HepG2 (cell line): ENCODE measurements at regions not wholly inside any gene's neighbourhood (a gene's known extent, or its start where the extent isn't known, plus 50 kb on each side); places are given as distances from the start of the nearest gene placed in this dataset.

Source experiments
- ATAC-seq: fragments of 200-7000 bp; cut with Tn5 transposase; 3 replicates; pipeline ENCODE4 v1.9.1; 2020; ENCODE audit warnings: mild to moderate bottlenecking, moderate library complexity
- BruUV-seq: library from RNA; stranded (reverse); fragments of 400-500 nt; replicated peaks from 2 replicates; lab custom pipeline; 2021; lab: Mats Ljungman, UMichigan
- CTCF ChIA-PET: fragments of 300-600 bp; formaldehyde crosslinking; extraction: SDS; loops from one replicate; lab custom pipeline; 2021; ENCODE audit warnings: low total read pairs, inconsistent platforms, low intra/inter-chr PET ratio; lab: Yijun Ruan, JAX
- POLR2A ChIA-PET: fragments of 350-600 bp; sonication (Branson Sonifier 250); formaldehyde crosslinking; loops from one replicate; lab custom pipeline; 2020; ENCODE audit warnings: antibody characterized with exemption, inconsistent platforms; lab: Yijun Ruan, JAX
- DNase-seq: peaks from one replicate; pipeline ENCODE4 v3.0.0-alpha.2; 2015; ENCODE audit warnings: low spot score
- FAIRE-seq: peaks from 3 replicates; lab custom pipeline; 2011; peaks lifted over from hg19 to GRCh38; lab: Jason Lieb, UNC
- H2AFZ ChIP-seq: one replicate; pipeline ENCODE4 v1.6.1; 2011; ENCODE audit warnings: low read length, inconsistent platforms
- H3K27ac ChIP-seq: fragments of 300-600 bp; 3 replicates; pipeline ENCODE4 v1.8.0; 2011; ENCODE audit warnings: mixed run types, mild to moderate bottlenecking, mixed read lengths, low read length, inconsistent platforms; ENCODE audit not compliant: insufficient read depth; ENCODE audit errors: extremely low read length
- H3K27me3 ChIP-seq, 2 experiments: fragments of 200-600 bp in 1 of 2; 2 replicates in 1 of 2; 3 replicates in 1 of 2; pipeline versions ENCODE4 v1.6.0 to v1.8.0; 2011; ENCODE audit warnings: low read length in 2 of 2, mild to moderate bottlenecking in 2 of 2, moderate library complexity in 2 of 2, inconsistent platforms in 1 of 2; ENCODE audit not compliant: insufficient read depth in 2 of 2, control insufficient read depth in 1 of 2
- H3K36me3 ChIP-seq, 2 experiments: fragments of 200-600 bp in 1 of 2; replicated peaks in 1 of 2; 2 replicates in 1 of 2; 3 replicates in 1 of 2; pipeline versions ENCODE4 v1.5.1 to v1.8.0; 2011; ENCODE audit warnings: low read length in 2 of 2, inconsistent platforms in 1 of 2; ENCODE audit not compliant: insufficient read depth in 2 of 2, control insufficient read depth in 1 of 2
- H3K4me1 ChIP-seq: 2 replicates; pipeline ENCODE4 v1.5.1; 2012; ENCODE audit warnings: low read length, inconsistent platforms; ENCODE audit not compliant: insufficient read depth
- H3K4me2 ChIP-seq: 2 replicates; pipeline ENCODE4 v1.6.0; 2011; ENCODE audit warnings: low read depth, low read length, inconsistent platforms
- H3K4me3 ChIP-seq, 3 experiments: fragments of 200-600 bp in 1 of 3; sonication (generic), shearing (Covaris generic) in 1 of 3; replicated peaks in 1 of 3; 2 replicates each; pipeline ENCODE4 v1.5.1; 2011 to 2016; ENCODE audit warnings: low read length in 3 of 3, inconsistent platforms in 2 of 3, low read depth in 2 of 3, mild to moderate bottlenecking in 2 of 3, control low read depth in 1 of 3, mixed read lengths in 1 of 3; ENCODE audit not compliant: insufficient read depth in 1 of 3
- H3K79me2 ChIP-seq: one replicate; pipeline ENCODE4 v1.6.1; 2011; ENCODE audit warnings: low read length, inconsistent platforms; ENCODE audit not compliant: insufficient read depth
- H3K9ac ChIP-seq: 2 replicates; pipeline ENCODE4 v1.6.0; 2011; ENCODE audit warnings: mild to moderate bottlenecking, low read depth, low read length, inconsistent platforms; ENCODE audit not compliant: insufficient read depth
- H3K9me3 ChIP-seq: 2 replicates; pipeline ENCODE4 v1.5.1; 2012; ENCODE audit warnings: mild to moderate bottlenecking, low read length
- H4K20me1 ChIP-seq: 2 replicates; pipeline ENCODE4 v1.6.0; 2011; ENCODE audit warnings: inconsistent platforms, mild to moderate bottlenecking, low read length, moderate library complexity; ENCODE audit not compliant: insufficient read depth
- GABPA ChIP-seq, 2 experiments: IDR thresholded peaks; 2 replicates each; pipeline ENCODE4 v1.6.1; 2011 to 2016; ENCODE audit warnings: low read depth in 2 of 2, low read length in 1 of 2, missing biosample characterization in 1 of 2, missing genetic modification characterization in 1 of 2
- MLLT10 ChIP-seq: sonication (generic); formaldehyde crosslinking; IDR thresholded peaks from 2 replicates; pipeline ENCODE4 v1.4.0; 2020; ENCODE audit warnings: missing genetic modification reagents
- WGBS: methylation state at CpG from one replicate; pipeline ENCODE4 v1.1.6; 2017; ENCODE audit warnings: low lambda C conversion rate; 5-methylcytosine and 5-hydroxymethylcytosine counted together
- in situ Hi-C: cut with HindIII; loops from 2 replicates; pipeline ENCODE4 v1.10.0; 2017; ENCODE audit warnings: low pct_unique_long_range_greater_than_20kb; ENCODE audit not compliant: extremely low pct_ligation_motif_present
- intact Hi-C: fragments of 100-400 bp; cut with micrococcal nuclease; formaldehyde crosslinking; loops from one replicate; pipeline ENCODE4 v1.10.0; 2022; ENCODE audit not compliant: unreplicated experiment
- TF ChIP-seq, protein P1 (sequence below): sonication (generic); formaldehyde crosslinking; IDR thresholded peaks from 2 replicates; pipeline ENCODE4 v1.8.0; 2022; ENCODE audit warnings: mild to moderate bottlenecking, missing genetic modification reagents
- TF ChIP-seq, protein P2 (sequence below): sonication (generic); formaldehyde crosslinking; IDR thresholded peaks from 2 replicates; pipeline ENCODE4 v1.5.1; 2020; ENCODE audit warnings: mild to moderate bottlenecking, missing genetic modification reagents, borderline replicate concordance
- TF ChIP-seq, protein P3 (sequence below): sonication (generic); formaldehyde crosslinking; IDR thresholded peaks from 2 replicates; pipeline ENCODE4 v1.4.0; 2020; ENCODE audit warnings: missing genetic modification reagents, borderline replicate concordance

DNA sequence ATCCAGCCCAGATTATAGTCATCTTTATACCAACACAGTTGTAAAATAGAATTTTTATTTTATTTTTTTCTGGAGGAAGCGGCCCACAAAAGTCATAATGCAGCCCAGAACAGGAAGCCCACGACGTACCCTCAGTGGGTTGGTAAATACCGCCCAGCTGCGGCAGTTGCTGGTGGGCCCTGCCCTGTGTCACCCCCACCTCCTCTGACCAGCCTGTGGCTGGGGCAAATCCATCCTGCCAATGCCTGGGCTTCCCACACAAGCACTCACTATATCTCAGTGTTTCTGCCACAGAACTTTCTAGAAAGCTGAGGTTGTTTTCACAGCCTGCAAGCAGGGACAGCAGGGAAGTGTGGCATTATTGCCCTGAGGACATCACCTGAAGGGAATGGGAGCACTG lies 171.4 kb upstream of the GSC start (continued):
- TF ChIP-seq, protein P1, sequence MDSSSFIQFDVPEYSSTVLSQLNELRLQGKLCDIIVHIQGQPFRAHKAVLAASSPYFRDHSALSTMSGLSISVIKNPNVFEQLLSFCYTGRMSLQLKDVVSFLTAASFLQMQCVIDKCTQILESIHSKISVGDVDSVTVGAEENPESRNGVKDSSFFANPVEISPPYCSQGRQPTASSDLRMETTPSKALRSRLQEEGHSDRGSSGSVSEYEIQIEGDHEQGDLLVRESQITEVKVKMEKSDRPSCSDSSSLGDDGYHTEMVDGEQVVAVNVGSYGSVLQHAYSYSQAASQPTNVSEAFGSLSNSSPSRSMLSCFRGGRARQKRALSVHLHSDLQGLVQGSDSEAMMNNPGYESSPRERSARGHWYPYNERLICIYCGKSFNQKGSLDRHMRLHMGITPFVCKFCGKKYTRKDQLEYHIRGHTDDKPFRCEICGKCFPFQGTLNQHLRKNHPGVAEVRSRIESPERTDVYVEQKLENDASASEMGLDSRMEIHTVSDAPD (CRISPR knock-in tag), result no peak
- TF ChIP-seq, protein P2, sequence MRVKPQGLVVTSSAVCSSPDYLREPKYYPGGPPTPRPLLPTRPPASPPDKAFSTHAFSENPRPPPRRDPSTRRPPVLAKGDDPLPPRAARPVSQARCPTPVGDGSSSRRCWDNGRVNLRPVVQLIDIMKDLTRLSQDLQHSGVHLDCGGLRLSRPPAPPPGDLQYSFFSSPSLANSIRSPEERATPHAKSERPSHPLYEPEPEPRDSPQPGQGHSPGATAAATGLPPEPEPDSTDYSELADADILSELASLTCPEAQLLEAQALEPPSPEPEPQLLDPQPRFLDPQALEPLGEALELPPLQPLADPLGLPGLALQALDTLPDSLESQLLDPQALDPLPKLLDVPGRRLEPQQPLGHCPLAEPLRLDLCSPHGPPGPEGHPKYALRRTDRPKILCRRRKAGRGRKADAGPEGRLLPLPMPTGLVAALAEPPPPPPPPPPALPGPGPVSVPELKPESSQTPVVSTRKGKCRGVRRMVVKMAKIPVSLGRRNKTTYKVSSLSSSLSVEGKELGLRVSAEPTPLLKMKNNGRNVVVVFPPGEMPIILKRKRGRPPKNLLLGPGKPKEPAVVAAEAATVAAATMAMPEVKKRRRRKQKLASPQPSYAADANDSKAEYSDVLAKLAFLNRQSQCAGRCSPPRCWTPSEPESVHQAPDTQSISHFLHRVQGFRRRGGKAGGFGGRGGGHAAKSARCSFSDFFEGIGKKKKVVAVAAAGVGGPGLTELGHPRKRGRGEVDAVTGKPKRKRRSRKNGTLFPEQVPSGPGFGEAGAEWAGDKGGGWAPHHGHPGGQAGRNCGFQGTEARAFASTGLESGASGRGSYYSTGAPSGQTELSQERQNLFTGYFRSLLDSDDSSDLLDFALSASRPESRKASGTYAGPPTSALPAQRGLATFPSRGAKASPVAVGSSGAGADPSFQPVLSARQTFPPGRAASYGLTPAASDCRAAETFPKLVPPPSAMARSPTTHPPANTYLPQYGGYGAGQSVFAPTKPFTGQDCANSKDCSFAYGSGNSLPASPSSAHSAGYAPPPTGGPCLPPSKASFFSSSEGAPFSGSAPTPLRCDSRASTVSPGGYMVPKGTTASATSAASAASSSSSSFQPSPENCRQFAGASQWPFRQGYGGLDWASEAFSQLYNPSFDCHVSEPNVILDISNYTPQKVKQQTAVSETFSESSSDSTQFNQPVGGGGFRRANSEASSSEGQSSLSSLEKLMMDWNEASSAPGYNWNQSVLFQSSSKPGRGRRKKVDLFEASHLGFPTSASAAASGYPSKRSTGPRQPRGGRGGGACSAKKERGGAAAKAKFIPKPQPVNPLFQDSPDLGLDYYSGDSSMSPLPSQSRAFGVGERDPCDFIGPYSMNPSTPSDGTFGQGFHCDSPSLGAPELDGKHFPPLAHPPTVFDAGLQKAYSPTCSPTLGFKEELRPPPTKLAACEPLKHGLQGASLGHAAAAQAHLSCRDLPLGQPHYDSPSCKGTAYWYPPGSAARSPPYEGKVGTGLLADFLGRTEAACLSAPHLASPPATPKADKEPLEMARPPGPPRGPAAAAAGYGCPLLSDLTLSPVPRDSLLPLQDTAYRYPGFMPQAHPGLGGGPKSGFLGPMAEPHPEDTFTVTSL (CRISPR knock-in tag), result no peak

DNA sequence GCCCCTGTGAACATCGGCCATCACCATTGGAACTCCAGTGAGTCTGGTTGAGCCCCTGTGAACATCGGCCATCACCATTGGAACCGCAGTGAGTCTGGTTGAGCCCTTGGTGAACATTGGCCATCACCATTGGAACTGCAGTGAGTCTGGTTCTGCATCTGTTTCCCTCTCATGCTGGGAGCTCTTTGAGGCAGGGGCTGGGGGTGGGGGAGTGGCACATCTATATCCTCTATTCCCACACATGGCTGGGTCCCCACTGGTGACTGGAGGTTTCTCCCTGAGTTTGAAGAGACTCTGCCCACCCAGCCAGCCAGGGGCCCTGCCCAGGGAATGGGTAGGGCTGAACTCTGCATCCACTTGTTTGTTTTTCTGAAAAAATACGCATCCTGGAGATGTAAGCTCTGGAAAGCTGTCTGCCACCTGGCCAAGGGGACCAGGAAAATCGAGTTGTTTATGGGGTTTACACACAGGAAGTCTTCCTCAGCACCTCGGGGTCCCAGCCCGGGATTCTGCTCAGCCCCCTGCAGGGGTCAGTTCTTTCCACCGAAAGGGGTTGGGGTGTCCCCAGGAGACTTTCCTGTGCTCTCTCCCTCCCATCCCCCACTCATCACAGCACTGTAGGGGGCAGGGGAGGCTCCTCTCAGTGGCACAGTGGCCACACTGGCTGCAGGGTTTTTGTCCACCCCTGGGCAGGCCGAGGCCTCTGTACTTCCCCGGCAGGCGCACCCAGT lies 170.5 kb upstream of the GSC start:
- POLR2A ChIA-PET, result no interaction called here
- H3K4me2 ChIP-seq, result no peak overlapping the region
- H4K20me1 ChIP-seq, result no peaks in the 10 kb centered on the region
- H3K27ac ChIP-seq, result no peak overlapping the region
- H3K4me1 ChIP-seq, result no peaks in the 10 kb centered on the region
- intact Hi-C loops, result no loop called here
- H2AFZ ChIP-seq, result no peak overlapping the region
- no peak overlapping the region for H3K9ac ChIP-seq
- no peaks in the 10 kb centered on the region for H3K9me3 ChIP-seq
- DNase-seq (no peak), FAIRE-seq (no peak), ATAC-seq (no peak)
- H3K27me3 ChIP-seq, result peaks cover 6 to 25% of the 10 kb centered on the region in 2 experiments; a peak in 4 of 5 replicates
- no peak overlapping the region for H3K4me3 ChIP-seq
- 5% methylated on average over 4 of the region's 11 CpGs for WGBS
- no peaks in the 10 kb centered on the region for H3K36me3 ChIP-seq
- in situ Hi-C loops, result no loop called here
- CTCF ChIA-PET, result no interaction called here
- BruUV-seq, result no TSS peak
- H3K79me2 ChIP-seq, result no peaks in the 10 kb centered on the region
- TF ChIP-seq, protein P3, sequence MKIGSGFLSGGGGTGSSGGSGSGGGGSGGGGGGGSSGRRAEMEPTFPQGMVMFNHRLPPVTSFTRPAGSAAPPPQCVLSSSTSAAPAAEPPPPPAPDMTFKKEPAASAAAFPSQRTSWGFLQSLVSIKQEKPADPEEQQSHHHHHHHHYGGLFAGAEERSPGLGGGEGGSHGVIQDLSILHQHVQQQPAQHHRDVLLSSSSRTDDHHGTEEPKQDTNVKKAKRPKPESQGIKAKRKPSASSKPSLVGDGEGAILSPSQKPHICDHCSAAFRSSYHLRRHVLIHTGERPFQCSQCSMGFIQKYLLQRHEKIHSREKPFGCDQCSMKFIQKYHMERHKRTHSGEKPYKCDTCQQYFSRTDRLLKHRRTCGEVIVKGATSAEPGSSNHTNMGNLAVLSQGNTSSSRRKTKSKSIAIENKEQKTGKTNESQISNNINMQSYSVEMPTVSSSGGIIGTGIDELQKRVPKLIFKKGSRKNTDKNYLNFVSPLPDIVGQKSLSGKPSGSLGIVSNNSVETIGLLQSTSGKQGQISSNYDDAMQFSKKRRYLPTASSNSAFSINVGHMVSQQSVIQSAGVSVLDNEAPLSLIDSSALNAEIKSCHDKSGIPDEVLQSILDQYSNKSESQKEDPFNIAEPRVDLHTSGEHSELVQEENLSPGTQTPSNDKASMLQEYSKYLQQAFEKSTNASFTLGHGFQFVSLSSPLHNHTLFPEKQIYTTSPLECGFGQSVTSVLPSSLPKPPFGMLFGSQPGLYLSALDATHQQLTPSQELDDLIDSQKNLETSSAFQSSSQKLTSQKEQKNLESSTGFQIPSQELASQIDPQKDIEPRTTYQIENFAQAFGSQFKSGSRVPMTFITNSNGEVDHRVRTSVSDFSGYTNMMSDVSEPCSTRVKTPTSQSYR (CRISPR knock-in tag), result no peak
- TF ChIP-seq MLLT10 (CRISPR knock-in tag) (no peak), GABPA (IDR thresholded peaks at IDR 0.05; ENCODE audit: low read depth, low read length) (no peak), GABPA (CRISPR knock-in tag; IDR thresholded peaks at IDR 0.05; ENCODE audit: low read depth) (no peak)
